ENCODE measurements at regions not wholly inside any gene's neighbourhood (a gene's known extent, or its start where the extent isn't known, plus 50 kb on each side); places are given as distances from the start of the nearest gene placed in this dataset.

GRCh38 chr2:89842180-89842908, 1150.9 kb downstream of the RPIA start:
- Histone ChIP-seq H3K9me3 (ENCODE audit: low read depth, low read length) (peaks cover 3% of the 10 kb centered on the region; the same call in 1 of the 2 replicates), H3K4me3 (no peak overlapping the region), H3K9ac (ENCODE audit: insufficient read length) (no peak overlapping the region), H3K36me3 (ENCODE audit: insufficient read depth, low read length) (no peaks in the 10 kb centered on the region), H3K27ac (no peak overlapping the region)
- no peak for TF ChIP-seq FOXP2 (optimal IDR thresholded peaks at IDR 0.05; ENCODE audit: control extremely low read depth, extremely low read length, insufficient read depth)
- TF ChIP-seq EZH2 (IDR thresholded peaks at IDR 0.05): no peak
- TF ChIP-seq POLR2AphosphoS5 (IDR thresholded peaks at IDR 0.05; ENCODE audit: borderline replicate concordance, low read depth, low read length): no peak
- no peak for DNase-seq (ENCODE audit: low read depth, low spot score)

- DNase-seq (ENCODE audit: low read depth, low spot score): no peak
- TF ChIP-seq FOXP2 (optimal IDR thresholded peaks at IDR 0.05; ENCODE audit: control extremely low read depth, extremely low read length, insufficient read depth): no peak
- TF ChIP-seq POLR2AphosphoS5 (IDR thresholded peaks at IDR 0.05; ENCODE audit: borderline replicate concordance, low read depth, low read length): no peak
- no peak for TF ChIP-seq EZH2 (IDR thresholded peaks at IDR 0.05)
- no peaks in the 10 kb centered on the region for H3K36me3 ChIP-seq (ENCODE audit: insufficient read depth, low read length)
- H3K9me3 ChIP-seq (ENCODE audit: low read depth, low read length): peaks cover 3% of the 10 kb centered on the region; the same call in 1 of the 2 replicates
- H3K9ac ChIP-seq (ENCODE audit: insufficient read length): no peak overlapping the region
- no peak overlapping the region for H3K27ac ChIP-seq
- H3K4me3 ChIP-seq: no peak overlapping the region
Measured at GRCh38 chr2:89844221-89844943, 1152.9 kb downstream of the RPIA start.

- H3K9ac ChIP-seq (ENCODE audit: insufficient read length): no peak overlapping the region
- no peaks in the 10 kb centered on the region for H3K9me3 ChIP-seq (ENCODE audit: low read depth, low read length)
- no peak overlapping the region for H3K27ac ChIP-seq
- TF ChIP-seq EZH2 (IDR thresholded peaks at IDR 0.05) (no peak), POLR2AphosphoS5 (IDR thresholded peaks at IDR 0.05; ENCODE audit: borderline replicate concordance, low read depth, low read length) (no peak), FOXP2 (optimal IDR thresholded peaks at IDR 0.05; ENCODE audit: control extremely low read depth, extremely low read length, insufficient read depth) (no peak)
- no peaks in the 10 kb centered on the region for H3K36me3 ChIP-seq (ENCODE audit: insufficient read depth, low read length)
- DNase-seq (ENCODE audit: low read depth, low spot score): no peak
- no peak overlapping the region for H3K4me3 ChIP-seq
Measured at GRCh38 chr2:89845532-89845931, 1154.1 kb downstream of the RPIA start.

- no peak overlapping the region for H3K4me3 ChIP-seq
- DNase-seq (ENCODE audit: low read depth, low spot score): no peak
- TF ChIP-seq FOXP2 (optimal IDR thresholded peaks at IDR 0.05; ENCODE audit: control extremely low read depth, extremely low read length, insufficient read depth) (no peak), POLR2AphosphoS5 (IDR thresholded peaks at IDR 0.05; ENCODE audit: borderline replicate concordance, low read depth, low read length) (no peak), EZH2 (IDR thresholded peaks at IDR 0.05) (no peak)
- no peak overlapping the region for H3K27ac ChIP-seq
- H3K9me3 ChIP-seq (ENCODE audit: low read depth, low read length): no peaks in the 10 kb centered on the region
- H3K9ac ChIP-seq (ENCODE audit: insufficient read length): no peak overlapping the region
- H3K36me3 ChIP-seq (ENCODE audit: insufficient read depth, low read length): no peaks in the 10 kb centered on the region
Measured at GRCh38 chr2:89848114-89848513, 1156.6 kb downstream of the RPIA start.

- no peak for TF ChIP-seq POLR2AphosphoS5 (IDR thresholded peaks at IDR 0.05; ENCODE audit: borderline replicate concordance, low read depth, low read length)
- TF ChIP-seq EZH2 (IDR thresholded peaks at IDR 0.05): no peak
- no peak for TF ChIP-seq FOXP2 (optimal IDR thresholded peaks at IDR 0.05; ENCODE audit: control extremely low read depth, extremely low read length, insufficient read depth)
- no peak overlapping the region for H3K27ac ChIP-seq
- H3K36me3 ChIP-seq (ENCODE audit: insufficient read depth, low read length): no peaks in the 10 kb centered on the region
- H3K9me3 ChIP-seq (ENCODE audit: low read depth, low read length): no peaks in the 10 kb centered on the region
- no peak for DNase-seq (ENCODE audit: low read depth, low spot score)
- H3K4me3 ChIP-seq: no peak overlapping the region
- H3K9ac ChIP-seq (ENCODE audit: insufficient read length): no peak overlapping the region
Measured at GRCh38 chr2:89848763-89849368, 1157.4 kb downstream of the RPIA start.

GRCh38 chr2:89849731-89850130, 1158.3 kb downstream of the RPIA start:
- no peak for DNase-seq (ENCODE audit: low read depth, low spot score)
- no peak for TF ChIP-seq POLR2AphosphoS5 (IDR thresholded peaks at IDR 0.05; ENCODE audit: borderline replicate concordance, low read depth, low read length)
- TF ChIP-seq FOXP2 (optimal IDR thresholded peaks at IDR 0.05; ENCODE audit: control extremely low read depth, extremely low read length, insufficient read depth): no peak
- no peak for TF ChIP-seq EZH2 (IDR thresholded peaks at IDR 0.05)
- no peak overlapping the region for H3K9ac ChIP-seq (ENCODE audit: insufficient read length)

GRCh38 chr2:89850481-89850880, 1159.0 kb downstream of the RPIA start:
- H3K9ac ChIP-seq (ENCODE audit: insufficient read length): no peak overlapping the region
- no peak for DNase-seq (ENCODE audit: low read depth, low spot score)
- H3K9me3 ChIP-seq (ENCODE audit: low read depth, low read length): no peaks in the 10 kb centered on the region
- H3K36me3 ChIP-seq (ENCODE audit: insufficient read depth, low read length): no peaks in the 10 kb centered on the region
- H3K4me3 ChIP-seq: no peak overlapping the region
- TF ChIP-seq FOXP2 (optimal IDR thresholded peaks at IDR 0.05; ENCODE audit: control extremely low read depth, extremely low read length, insufficient read depth): no peak
- no peak for TF ChIP-seq EZH2 (IDR thresholded peaks at IDR 0.05)
- TF ChIP-seq POLR2AphosphoS5 (IDR thresholded peaks at IDR 0.05; ENCODE audit: borderline replicate concordance, low read depth, low read length): no peak
- no peak overlapping the region for H3K27ac ChIP-seq

More at GRCh38 chr2:89849731-89850130, 1158.3 kb downstream of the RPIA start:
- Histone ChIP-seq H3K4me3 (no peak overlapping the region), H3K9me3 (ENCODE audit: low read depth, low read length) (no peaks in the 10 kb centered on the region), H3K36me3 (ENCODE audit: insufficient read depth, low read length) (no peaks in the 10 kb centered on the region), H3K27ac (no peak overlapping the region)

GRCh38 chr2:89850881-89851582, 1159.6 kb downstream of the RPIA start:
- TF ChIP-seq FOXP2 (optimal IDR thresholded peaks at IDR 0.05; ENCODE audit: control extremely low read depth, extremely low read length, insufficient read depth) (no peak), EZH2 (IDR thresholded peaks at IDR 0.05) (no peak), POLR2AphosphoS5 (IDR thresholded peaks at IDR 0.05; ENCODE audit: borderline replicate concordance, low read depth, low read length) (no peak)
- H3K4me3 ChIP-seq: no peak overlapping the region
- no peak overlapping the region for H3K9ac ChIP-seq (ENCODE audit: insufficient read length)
- no peak for DNase-seq (ENCODE audit: low read depth, low spot score)
- no peaks in the 10 kb centered on the region for H3K9me3 ChIP-seq (ENCODE audit: low read depth, low read length)
- H3K27ac ChIP-seq: no peak overlapping the region
- no peaks in the 10 kb centered on the region for H3K36me3 ChIP-seq (ENCODE audit: insufficient read depth, low read length)

Data from SK-N-MC (cell line).